Colonic mucosa (tissue), 4 donors: ENCODE measurements at regions not wholly inside any gene's neighbourhood (a gene's known extent, or its start where the extent isn't known, plus 50 kb on each side); places are given as distances from the start of the nearest gene placed in this dataset.

Experiments used
- DNase-seq: peaks from one replicate; pipeline ENCODE4 v3.0.0-alpha.2; 2020
- H3K27ac ChIP-seq: fragments of 200-600 bp; one replicate; pipeline ENCODE4 v1.8.0; 2021
- H3K27me3 ChIP-seq: fragments of 200-600 bp; one replicate; pipeline ENCODE4 v1.8.0; 2021
- H3K36me3 ChIP-seq: fragments of 200-600 bp; one replicate; pipeline ENCODE4 v1.8.0; 2021
- H3K4me1 ChIP-seq: fragments of 200-600 bp; one replicate; pipeline ENCODE4 v1.8.0; 2021; ENCODE audit warnings: mild to moderate bottlenecking
- H3K4me3 ChIP-seq: fragments of 200-600 bp; one replicate; pipeline ENCODE4 v1.8.0; 2021
- H3K9ac ChIP-seq, 2 donors: one replicate each; pipeline ENCODE4 v1.7.0; 2013; ENCODE audit warnings: control low read depth in 2 of 2, low read depth in 2 of 2, low read length in 2 of 2
- H3K9me3 ChIP-seq: fragments of 200-600 bp; one replicate; pipeline ENCODE4 v1.8.0; 2021
- CTCF ChIP-seq: fragments of 200-600 bp; IDR thresholded peaks from one replicate; pipeline ENCODE4 v1.8.0; 2022; ENCODE audit warnings: antibody characterized with exemption, mild to moderate bottlenecking
- intact Hi-C: fragments of 100-400 bp; cut with DNase I; formaldehyde crosslinking; loops from one replicate; pipeline ENCODE4 v1.14.1; 2022
- donor health status: healthy.
- donor health status: DM: no; HTN: no; CAD: no.
- donor health status: DM: no; HTN: no; CAD: no.

- intact Hi-C loops, result no loop called here
- Histone ChIP-seq H3K4me1 (no peaks in the 10 kb centered on the region), H3K4me3 (no peak overlapping the region), H3K9ac (no peak overlapping the region), H3K27ac (no peak overlapping the region), H3K27me3 (no peaks in the 10 kb centered on the region), H3K36me3 (no peaks in the 10 kb centered on the region), H3K9me3 (no peaks in the 10 kb centered on the region)
- TF ChIP-seq CTCF, result no peak
- DNase-seq, result no peak
Measured at GRCh38 chr16:72475688-72476087, 303.7 kb upstream of the PMFBP1 start.

DNA sequence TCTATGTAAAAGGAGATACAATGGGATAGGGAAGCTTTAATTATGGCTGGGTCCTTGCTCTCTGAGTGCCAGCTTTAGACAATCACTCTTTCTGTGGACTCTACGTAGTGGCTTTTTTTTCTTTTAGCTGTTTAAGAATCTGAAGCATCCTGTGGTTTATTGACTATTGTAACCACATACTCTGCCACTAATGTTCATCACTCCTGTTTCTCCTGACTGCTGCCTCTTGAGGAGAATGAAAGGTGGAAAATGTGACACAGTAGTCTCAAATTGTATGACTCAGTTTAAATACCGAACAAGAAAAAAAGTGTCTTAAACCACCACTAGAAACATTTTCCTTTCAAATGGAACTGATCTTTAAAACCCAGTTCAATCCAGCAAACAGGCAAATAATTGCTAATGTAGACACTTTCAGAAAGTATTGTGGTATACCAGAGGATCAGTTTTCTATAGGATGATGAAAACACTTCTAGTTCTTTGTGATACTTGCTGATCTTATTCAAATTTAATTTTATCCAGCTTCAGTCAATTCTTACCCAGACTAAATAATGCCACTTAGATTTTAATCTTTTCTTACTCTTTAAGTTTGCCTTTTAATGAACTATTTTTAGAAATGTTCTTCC, 302.7 kb upstream of the PMFBP1 start:
- no peak for TF ChIP-seq CTCF
- Histone ChIP-seq H3K4me1 (no peaks in the 10 kb centered on the region), H3K9me3 (no peaks in the 10 kb centered on the region), H3K9ac (no peak overlapping the region), H3K36me3 (no peaks in the 10 kb centered on the region), H3K27me3 (no peaks in the 10 kb centered on the region), H3K27ac (no peak overlapping the region), H3K4me3 (no peak overlapping the region)
- no peak for DNase-seq
- intact Hi-C loops, result no loop called here

DNA sequence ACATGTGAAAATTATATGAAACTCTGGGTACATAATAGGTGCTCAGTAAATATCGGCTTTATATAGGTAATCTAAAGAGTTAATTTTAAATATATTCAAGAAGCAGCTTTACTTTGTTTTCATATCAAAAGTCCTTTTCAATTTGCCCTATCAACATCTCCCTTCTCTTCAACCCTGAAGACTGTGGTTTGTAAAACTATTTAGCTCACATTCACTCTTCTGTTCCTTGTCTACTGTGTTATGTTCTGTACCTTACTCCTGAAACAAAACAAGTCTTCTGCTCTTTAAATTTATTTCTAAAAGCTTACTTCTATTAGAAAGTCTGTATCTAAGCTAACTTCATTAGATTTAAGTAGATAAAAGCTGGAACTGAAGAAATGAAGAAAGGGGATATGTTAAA, 301.7 kb upstream of the PMFBP1 start:
- Histone ChIP-seq H3K36me3 (no peaks in the 10 kb centered on the region), H3K4me1 (no peaks in the 10 kb centered on the region), H3K27me3 (no peaks in the 10 kb centered on the region), H3K9ac (no peak overlapping the region), H3K4me3 (no peak overlapping the region), H3K27ac (no peak overlapping the region), H3K9me3 (no peaks in the 10 kb centered on the region)
- no peak for DNase-seq
- intact Hi-C loops, result no loop called here
- no peak for TF ChIP-seq CTCF

DNA sequence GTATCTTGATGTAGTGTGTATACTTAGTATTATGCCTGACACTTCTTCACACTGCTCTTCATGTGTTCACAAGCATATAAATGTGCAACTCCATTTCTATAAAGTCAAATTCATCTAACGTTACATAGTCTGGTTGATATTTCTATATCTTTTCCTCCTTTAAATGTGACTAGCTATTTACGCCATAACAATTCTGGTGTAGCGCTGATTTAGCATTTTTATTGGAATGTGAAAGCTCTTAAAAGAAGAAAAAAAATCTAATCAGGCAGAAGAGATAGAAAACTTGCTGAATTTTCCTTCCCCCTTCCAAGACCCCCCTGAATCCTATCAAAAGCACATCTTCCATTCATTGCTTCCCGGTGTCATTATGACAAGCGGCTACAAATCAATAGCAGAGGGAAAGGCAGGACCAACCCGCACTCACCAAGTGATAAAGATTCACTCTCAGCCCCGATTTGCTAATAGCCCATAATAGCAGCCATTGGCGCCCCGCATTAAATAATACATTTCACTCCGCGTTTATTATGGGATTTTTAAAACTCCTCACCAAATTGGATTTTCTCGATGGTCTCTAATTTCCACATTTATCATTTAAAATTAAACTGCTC, 299.5 kb upstream of the PMFBP1 start:
- Histone ChIP-seq H3K27me3 (no peaks in the 10 kb centered on the region), H3K9me3 (no peaks in the 10 kb centered on the region), H3K27ac (no peak overlapping the region), H3K9ac (no peak overlapping the region), H3K36me3 (no peaks in the 10 kb centered on the region), H3K4me3 (no peak overlapping the region), H3K4me1 (no peaks in the 10 kb centered on the region)
- intact Hi-C loops, result no loop called here
- no peak for TF ChIP-seq CTCF
- DNase-seq, result no peak

GRCh38 chr16:72470541-72470940, 298.6 kb upstream of the PMFBP1 start:
- Histone ChIP-seq H3K9ac (no peak overlapping the region), H3K9me3 (no peaks in the 10 kb centered on the region), H3K4me1 (no peaks in the 10 kb centered on the region), H3K27ac (no peak overlapping the region), H3K4me3 (no peak overlapping the region), H3K27me3 (no peaks in the 10 kb centered on the region), H3K36me3 (no peaks in the 10 kb centered on the region)
- no peak for DNase-seq
- no peak for TF ChIP-seq CTCF
- intact Hi-C loops, result no loop called here
